ENCODE measurements at regions not wholly inside any gene's neighbourhood (a gene's known extent, or its start where the extent isn't known, plus 50 kb on each side); places are given as distances from the start of the nearest gene placed in this dataset.

DNA sequence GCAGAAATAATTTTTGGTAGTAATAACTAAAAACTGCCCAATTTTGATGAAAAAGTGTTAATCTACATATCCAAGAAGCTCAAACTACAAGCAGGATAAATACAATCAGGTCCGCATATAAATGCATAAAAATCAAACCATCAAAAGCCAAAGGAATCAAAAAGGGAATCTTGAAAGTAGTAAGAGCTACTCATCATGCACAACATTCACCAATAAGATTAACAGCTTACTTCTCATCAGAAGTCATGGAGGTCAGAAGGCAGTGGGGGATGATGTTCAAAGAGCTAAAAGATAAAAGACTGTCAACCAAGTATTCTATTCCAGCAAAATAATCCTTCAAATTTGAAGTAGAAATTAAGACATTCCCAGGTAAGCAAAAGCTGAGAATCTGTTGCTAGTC lies 76.4 kb downstream of the CRPPA start:
- H3K4me1 ChIP-seq: no peaks in the 10 kb centered on the region
- DNase-seq: no peak
- TF ChIP-seq POLR2A (IDR thresholded peaks at IDR 0.05): no peak
- TF ChIP-seq, protein P1, sequence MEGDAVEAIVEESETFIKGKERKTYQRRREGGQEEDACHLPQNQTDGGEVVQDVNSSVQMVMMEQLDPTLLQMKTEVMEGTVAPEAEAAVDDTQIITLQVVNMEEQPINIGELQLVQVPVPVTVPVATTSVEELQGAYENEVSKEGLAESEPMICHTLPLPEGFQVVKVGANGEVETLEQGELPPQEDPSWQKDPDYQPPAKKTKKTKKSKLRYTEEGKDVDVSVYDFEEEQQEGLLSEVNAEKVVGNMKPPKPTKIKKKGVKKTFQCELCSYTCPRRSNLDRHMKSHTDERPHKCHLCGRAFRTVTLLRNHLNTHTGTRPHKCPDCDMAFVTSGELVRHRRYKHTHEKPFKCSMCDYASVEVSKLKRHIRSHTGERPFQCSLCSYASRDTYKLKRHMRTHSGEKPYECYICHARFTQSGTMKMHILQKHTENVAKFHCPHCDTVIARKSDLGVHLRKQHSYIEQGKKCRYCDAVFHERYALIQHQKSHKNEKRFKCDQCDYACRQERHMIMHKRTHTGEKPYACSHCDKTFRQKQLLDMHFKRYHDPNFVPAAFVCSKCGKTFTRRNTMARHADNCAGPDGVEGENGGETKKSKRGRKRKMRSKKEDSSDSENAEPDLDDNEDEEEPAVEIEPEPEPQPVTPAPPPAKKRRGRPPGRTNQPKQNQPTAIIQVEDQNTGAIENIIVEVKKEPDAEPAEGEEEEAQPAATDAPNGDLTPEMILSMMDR (IDR thresholded peaks at IDR 0.05): no peak

DNA sequence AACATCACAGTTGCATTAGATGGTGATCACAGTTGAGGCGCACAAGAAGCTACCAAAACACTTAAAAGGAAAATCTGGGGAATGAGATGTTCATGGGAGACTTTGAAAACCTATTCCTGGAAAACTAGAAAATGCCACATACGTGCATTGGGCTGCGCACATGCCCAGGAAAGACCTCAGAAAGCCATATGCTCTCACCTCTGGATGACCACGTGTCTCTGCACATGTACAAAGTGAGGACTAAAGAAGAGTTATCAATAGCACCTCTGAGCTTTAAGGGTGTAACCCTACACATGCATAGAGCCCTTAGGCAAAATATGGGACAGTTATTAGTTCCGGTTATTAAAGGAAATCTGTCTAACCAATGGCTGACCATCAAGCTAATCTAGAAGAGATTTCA lies 77.7 kb downstream of the CRPPA start:
- Histone ChIP-seq H3K36me3 (no peaks in the 10 kb centered on the region), H3K27ac (no peak overlapping the region), H3K4me1 (no peaks in the 10 kb centered on the region), H3K27me3 (no peaks in the 10 kb centered on the region), H3K9me3 (no peaks in the 10 kb centered on the region), H3K4me3 (no peak overlapping the region)
- TF ChIP-seq, protein P1 (IDR thresholded peaks at IDR 0.05): no peak
- TF ChIP-seq POLR2A (IDR thresholded peaks at IDR 0.05): no peak
- DNase-seq: no peak

More for the DNA sequence above, 76.4 kb downstream of the CRPPA start:
- Histone ChIP-seq H3K9me3 (no peaks in the 10 kb centered on the region), H3K4me3 (no peak overlapping the region), H3K27ac (no peak overlapping the region), H3K36me3 (no peaks in the 10 kb centered on the region), H3K27me3 (no peaks in the 10 kb centered on the region)

DNA sequence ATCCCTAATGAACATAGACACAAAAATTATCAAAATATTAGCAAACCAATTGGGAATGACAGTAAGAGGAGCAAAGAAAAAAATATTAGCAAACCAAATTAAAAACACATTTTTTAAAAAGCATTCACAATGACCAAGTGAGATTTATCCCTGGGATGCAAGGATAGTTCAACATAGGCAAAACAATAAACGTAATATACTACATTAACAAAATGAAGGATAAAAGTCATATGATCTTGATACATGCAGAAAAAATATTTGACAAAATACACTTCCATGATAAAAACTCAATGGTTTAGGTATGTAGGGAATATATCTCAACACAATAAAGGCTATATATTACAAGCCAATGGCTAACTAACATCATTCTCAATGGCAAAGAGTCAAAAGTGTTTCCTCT lies 83.3 kb downstream of the CRPPA start:
- Histone ChIP-seq H3K9me3 (no peaks in the 10 kb centered on the region), H3K27ac (no peak overlapping the region), H3K36me3 (no peaks in the 10 kb centered on the region), H3K4me3 (no peak overlapping the region), H3K4me1 (no peaks in the 10 kb centered on the region), H3K27me3 (no peaks in the 10 kb centered on the region)
- TF ChIP-seq, protein P1 (IDR thresholded peaks at IDR 0.05): no peak
- no peak for TF ChIP-seq POLR2A (IDR thresholded peaks at IDR 0.05)
- DNase-seq: no peak

DNA sequence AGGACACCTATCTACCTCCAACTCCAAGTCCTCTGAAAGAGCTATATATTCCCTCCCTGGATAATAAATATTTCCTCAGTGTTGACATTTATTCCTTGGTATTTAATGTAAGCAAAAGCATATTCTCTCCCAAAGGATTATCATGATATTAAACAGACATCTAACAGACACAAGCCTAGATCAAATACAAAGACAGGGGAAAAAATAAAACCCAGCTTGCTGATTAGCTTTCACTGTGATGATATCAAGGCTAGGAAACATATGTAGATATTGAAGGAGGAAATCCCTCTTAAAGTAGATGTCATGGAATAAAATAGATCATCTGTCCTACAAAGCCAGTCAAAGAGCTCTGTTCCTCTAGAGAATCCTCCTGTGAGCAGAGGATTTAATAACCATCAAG lies 95.2 kb downstream of the CRPPA start:
- no peak for DNase-seq
- Histone ChIP-seq H3K36me3 (no peaks in the 10 kb centered on the region), H3K4me1 (no peaks in the 10 kb centered on the region), H3K27ac (no peak overlapping the region), H3K27me3 (no peaks in the 10 kb centered on the region), H3K4me3 (no peak overlapping the region), H3K9me3 (no peaks in the 10 kb centered on the region)
- TF ChIP-seq, protein P1 (IDR thresholded peaks at IDR 0.05): no peak
- no peak for TF ChIP-seq POLR2A (IDR thresholded peaks at IDR 0.05)

DNA sequence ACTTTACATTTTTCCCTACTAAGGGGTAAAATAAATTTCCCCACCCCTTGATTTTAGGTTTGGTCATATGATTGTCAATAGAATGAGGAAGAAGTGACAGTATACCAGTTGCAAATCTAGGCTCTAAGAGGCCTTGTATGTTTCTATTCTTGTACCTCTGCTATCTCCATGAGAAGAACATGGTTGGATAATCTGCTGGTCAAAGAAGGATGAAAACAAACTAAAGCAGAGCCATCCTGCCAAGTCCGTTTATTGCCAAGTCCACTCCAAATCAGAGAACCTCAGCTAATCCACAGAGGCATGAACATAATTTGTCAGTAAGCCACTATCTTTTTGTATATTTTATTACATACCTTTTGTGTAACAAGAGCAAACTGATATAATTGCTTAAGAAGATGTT lies 98.0 kb downstream of the CRPPA start:
- DNase-seq: no peak
- no peak overlapping the region for H3K27ac ChIP-seq
- no peaks in the 10 kb centered on the region for H3K27me3 ChIP-seq
- TF ChIP-seq POLR2A (IDR thresholded peaks at IDR 0.05): no peak
- TF ChIP-seq, protein P1 (IDR thresholded peaks at IDR 0.05): no peak
- no peaks in the 10 kb centered on the region for H3K36me3 ChIP-seq
- H3K4me1 ChIP-seq: no peaks in the 10 kb centered on the region
- H3K9me3 ChIP-seq: no peaks in the 10 kb centered on the region
- H3K4me3 ChIP-seq: no peak overlapping the region

DNA sequence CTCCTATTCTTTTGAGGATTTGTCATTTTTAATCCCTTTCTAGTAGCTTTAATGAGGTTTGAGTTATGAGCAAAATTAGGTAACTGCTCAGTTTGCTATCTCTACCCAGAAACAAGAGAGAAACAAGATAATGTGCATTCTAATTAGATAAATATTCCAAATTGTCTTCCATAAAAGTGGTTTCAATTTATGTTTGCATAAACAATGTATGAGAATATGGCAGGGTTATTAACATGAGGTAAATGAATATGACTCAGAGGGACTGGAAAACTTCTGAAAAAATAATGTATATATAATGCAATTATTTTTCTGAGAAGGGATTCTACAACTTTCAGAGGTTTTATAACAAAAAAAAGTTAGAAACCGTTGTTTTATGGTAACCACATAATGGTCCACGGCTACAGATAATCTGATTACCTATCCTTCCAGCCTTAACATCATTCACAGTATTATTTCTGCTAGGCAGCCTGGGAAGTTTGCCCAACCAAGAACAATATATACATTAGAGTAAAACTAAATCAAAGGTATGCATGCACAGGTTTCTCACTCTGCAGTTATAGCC lies 101.2 kb downstream of the CRPPA start:
- H3K27me3 ChIP-seq: no peaks in the 10 kb centered on the region
- TF ChIP-seq POLR2A (IDR thresholded peaks at IDR 0.05): no peak
- TF ChIP-seq, protein P1 (IDR thresholded peaks at IDR 0.05): no peak
- H3K27ac ChIP-seq: no peak overlapping the region
- no peak overlapping the region for H3K4me3 ChIP-seq
- DNase-seq: no peak
- no peaks in the 10 kb centered on the region for H3K36me3 ChIP-seq
- H3K9me3 ChIP-seq: no peaks in the 10 kb centered on the region
- H3K4me1 ChIP-seq: no peaks in the 10 kb centered on the region
